Loucy (cell line): ENCODE measurements at regions not wholly inside any gene's neighbourhood (a gene's known extent, or its start where the extent isn't known, plus 50 kb on each side); places are given as distances from the start of the nearest gene placed in this dataset.

ENCODE experiments used
- H2AFZ ChIP-seq: fragments of 200-600 bp; sonication (generic); 2 replicates; pipeline ENCODE4 v1.6.0; 2016; ENCODE audit warnings: antibody characterized with exemption, mild to moderate bottlenecking, low read length, moderate library complexity
- H3F3A ChIP-seq: fragments of 200-600 bp; 2 replicates; pipeline ENCODE4 v1.6.0; 2016; ENCODE audit warnings: antibody characterized with exemption, low read depth, mild to moderate bottlenecking
- H3K27me3 ChIP-seq: fragments of 200-600 bp; sonication (generic); 2 replicates; pipeline ENCODE4 v1.6.1; 2014; ENCODE audit warnings: low read length, mild to moderate bottlenecking; ENCODE audit not compliant: insufficient read depth, poor library complexity, severe bottlenecking
- H3K36me3 ChIP-seq: fragments of 200-600 bp; sonication (generic); 2 replicates; pipeline ENCODE4 v1.6.1; 2016; ENCODE audit warnings: low read length; ENCODE audit not compliant: insufficient read depth
- H3K4me1 ChIP-seq: fragments of 200-600 bp; sonication (generic); 2 replicates; pipeline ENCODE4 v1.5.1; 2014; ENCODE audit warnings: low read length, mild to moderate bottlenecking; ENCODE audit not compliant: insufficient read depth, poor library complexity, severe bottlenecking
- H3K4me2 ChIP-seq: fragments of 200-600 bp; sonication (generic); 2 replicates; pipeline ENCODE4 v1.6.0; 2014; ENCODE audit warnings: antibody characterized with exemption, low read length, low read depth, mild to moderate bottlenecking; ENCODE audit not compliant: poor library complexity, severe bottlenecking
- H3K4me3 ChIP-seq: fragments of 200-600 bp; sonication (generic); 2 replicates; pipeline ENCODE4 v1.5.1; 2014; ENCODE audit warnings: low read length, mild to moderate bottlenecking, mixed read lengths; ENCODE audit not compliant: poor library complexity, severe bottlenecking
- H3K79me2 ChIP-seq: fragments of 200-600 bp; sonication (generic); 2 replicates; pipeline ENCODE4 v1.6.1; 2014; ENCODE audit warnings: low read length; ENCODE audit not compliant: insufficient read depth
- H3K9ac ChIP-seq: fragments of 200-600 bp; sonication (generic); 2 replicates; pipeline ENCODE4 v1.6.0; 2014; ENCODE audit warnings: mild to moderate bottlenecking, low read depth, low read length, moderate library complexity; ENCODE audit not compliant: poor library complexity, severe bottlenecking
- H3K9me2 ChIP-seq: fragments of 200-600 bp; sonication (generic); replicated peaks from 2 replicates; pipeline ENCODE4 v1.6.1; 2016; ENCODE audit warnings: low read depth, low read length, mixed read lengths
- H3K9me3 ChIP-seq: fragments of 200-600 bp; sonication (generic); 2 replicates; pipeline ENCODE4 v1.6.1; 2014; ENCODE audit warnings: mild to moderate bottlenecking, antibody characterized with exemption, low read length, low read depth; ENCODE audit not compliant: insufficient read depth
- H4K20me1 ChIP-seq: fragments of 200-600 bp; sonication (generic); 2 replicates; pipeline ENCODE4 v1.6.0; 2014; ENCODE audit warnings: antibody characterized with exemption, low read length, mild to moderate bottlenecking; ENCODE audit not compliant: insufficient read depth, poor library complexity, severe bottlenecking
- EZH2phosphoT487 ChIP-seq: fragments of 200-600 bp; IDR thresholded peaks from 2 replicates; pipeline ENCODE4 v1.6.1; 2018; ENCODE audit warnings: antibody characterized with exemption, mild to moderate bottlenecking, moderate library complexity, borderline replicate concordance
- TF ChIP-seq, protein P1 (sequence below): fragments of 200-600 bp; sonication (generic); conservative IDR thresholded peaks from 2 replicates; pipeline ENCODE4 v1.5.1; 2014; ENCODE audit warnings: mild to moderate bottlenecking, antibody characterized with exemption, low read length

DNA sequence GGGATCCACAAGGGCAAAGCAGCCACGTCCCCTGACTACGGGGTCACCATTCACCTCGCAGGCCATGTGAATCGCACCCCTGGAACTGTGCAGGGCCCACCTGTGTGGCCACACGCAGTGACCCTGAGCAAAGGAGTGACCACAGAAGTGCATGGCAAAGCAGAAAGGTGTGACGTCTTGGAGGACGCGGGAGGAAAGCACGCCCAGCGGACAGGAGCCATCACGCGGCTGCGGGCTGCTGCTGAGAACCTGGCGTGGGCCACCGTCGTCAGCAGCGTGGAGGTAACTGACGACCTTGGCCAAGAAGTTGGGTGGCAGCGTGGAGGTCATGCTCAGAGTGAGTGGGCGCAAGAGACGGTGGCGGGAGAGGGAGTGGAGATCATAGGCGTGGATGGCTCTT is 76.7 kb upstream of the C1orf174 start:
- Histone ChIP-seq H3K9ac (no peak overlapping the region), H3K36me3 (no peaks in the 10 kb centered on the region), H4K20me1 (no peaks in the 10 kb centered on the region), H3K4me2 (no peak overlapping the region), H3K27me3 (no peaks in the 10 kb centered on the region), H3F3A (no peaks in the 10 kb centered on the region), H2AFZ (no peak overlapping the region), H3K9me3 (peaks cover 6% of the 10 kb centered on the region; the same call in 1 of the 2 replicates), H3K4me3 (no peak overlapping the region), H3K4me1 (no peaks in the 10 kb centered on the region), H3K9me2 (no peaks in the 10 kb centered on the region), H3K79me2 (no peaks in the 10 kb centered on the region)
- TF ChIP-seq EZH2phosphoT487: no peak
- TF ChIP-seq, protein P1, sequence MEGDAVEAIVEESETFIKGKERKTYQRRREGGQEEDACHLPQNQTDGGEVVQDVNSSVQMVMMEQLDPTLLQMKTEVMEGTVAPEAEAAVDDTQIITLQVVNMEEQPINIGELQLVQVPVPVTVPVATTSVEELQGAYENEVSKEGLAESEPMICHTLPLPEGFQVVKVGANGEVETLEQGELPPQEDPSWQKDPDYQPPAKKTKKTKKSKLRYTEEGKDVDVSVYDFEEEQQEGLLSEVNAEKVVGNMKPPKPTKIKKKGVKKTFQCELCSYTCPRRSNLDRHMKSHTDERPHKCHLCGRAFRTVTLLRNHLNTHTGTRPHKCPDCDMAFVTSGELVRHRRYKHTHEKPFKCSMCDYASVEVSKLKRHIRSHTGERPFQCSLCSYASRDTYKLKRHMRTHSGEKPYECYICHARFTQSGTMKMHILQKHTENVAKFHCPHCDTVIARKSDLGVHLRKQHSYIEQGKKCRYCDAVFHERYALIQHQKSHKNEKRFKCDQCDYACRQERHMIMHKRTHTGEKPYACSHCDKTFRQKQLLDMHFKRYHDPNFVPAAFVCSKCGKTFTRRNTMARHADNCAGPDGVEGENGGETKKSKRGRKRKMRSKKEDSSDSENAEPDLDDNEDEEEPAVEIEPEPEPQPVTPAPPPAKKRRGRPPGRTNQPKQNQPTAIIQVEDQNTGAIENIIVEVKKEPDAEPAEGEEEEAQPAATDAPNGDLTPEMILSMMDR: no peak

DNA sequence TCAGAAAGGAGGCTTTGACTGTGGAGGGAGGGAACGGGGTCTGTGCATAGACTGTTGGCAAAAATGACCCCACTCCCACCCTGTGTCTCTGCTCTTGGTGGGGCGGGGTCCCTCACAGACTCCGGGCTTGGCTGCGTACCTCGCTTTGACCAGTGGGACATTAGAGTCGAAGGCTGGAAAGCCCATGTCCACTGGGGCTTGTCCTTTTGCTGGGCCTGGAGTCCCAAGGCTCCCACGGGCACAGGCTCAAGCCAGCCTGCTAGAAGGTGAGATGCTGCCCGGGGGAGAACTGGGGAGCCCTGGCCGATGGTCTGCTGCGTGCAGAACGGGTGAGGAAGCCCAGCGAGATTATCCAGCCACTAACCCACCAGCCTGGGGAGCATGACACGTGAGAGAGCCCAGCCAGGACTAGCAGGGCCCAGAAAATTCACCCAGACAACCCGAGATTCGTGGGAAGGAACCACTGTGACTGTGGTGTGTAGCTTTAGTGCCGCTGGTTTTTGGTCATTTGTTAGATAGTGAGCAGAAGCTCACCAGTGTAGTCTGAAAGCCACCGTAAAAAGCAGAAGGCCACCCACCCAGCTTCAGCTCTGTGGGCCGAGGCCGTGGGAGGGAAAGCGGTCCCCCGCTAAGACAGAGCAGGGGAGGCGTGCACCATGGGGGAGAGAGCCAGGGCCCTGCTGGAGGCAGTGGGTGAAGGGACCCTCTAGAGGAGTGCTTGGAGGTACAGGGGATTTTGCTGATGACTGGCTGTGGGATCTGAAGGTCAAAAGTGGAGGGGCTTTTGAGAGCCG is 78.3 kb upstream of the C1orf174 start:
- no peak overlapping the region for H3K9ac ChIP-seq
- H3K9me3 ChIP-seq: peaks cover 6% of the 10 kb centered on the region; the same call in 1 of the 2 replicates
- H2AFZ ChIP-seq: no peak overlapping the region
- H3K4me3 ChIP-seq: no peak overlapping the region
- no peaks in the 10 kb centered on the region for H3K27me3 ChIP-seq
- no peak overlapping the region for H3K4me2 ChIP-seq
- no peaks in the 10 kb centered on the region for H3K9me2 ChIP-seq
- H3K4me1 ChIP-seq: no peaks in the 10 kb centered on the region
- no peaks in the 10 kb centered on the region for H3F3A ChIP-seq
- H4K20me1 ChIP-seq: no peaks in the 10 kb centered on the region
- H3K36me3 ChIP-seq: no peaks in the 10 kb centered on the region
- no peaks in the 10 kb centered on the region for H3K79me2 ChIP-seq
- TF ChIP-seq EZH2phosphoT487: no peak
- TF ChIP-seq, protein P1: no peak

- H3K9me3 ChIP-seq: peaks cover 6% of the 10 kb centered on the region; the same call in 1 of the 2 replicates
- H3K27me3 ChIP-seq: no peaks in the 10 kb centered on the region
- no peaks in the 10 kb centered on the region for H3K36me3 ChIP-seq
- H3K4me1 ChIP-seq: no peaks in the 10 kb centered on the region
- H4K20me1 ChIP-seq: no peaks in the 10 kb centered on the region
- no peaks in the 10 kb centered on the region for H3K9me2 ChIP-seq
- H3K79me2 ChIP-seq: no peaks in the 10 kb centered on the region
- H3K4me2 ChIP-seq: no peak overlapping the region
- TF ChIP-seq EZH2phosphoT487: no peak
- TF ChIP-seq, protein P1: no peak
- no peak overlapping the region for H3K9ac ChIP-seq
- H3K4me3 ChIP-seq: no peak overlapping the region
- no peaks in the 10 kb centered on the region for H3F3A ChIP-seq
- H2AFZ ChIP-seq: no peak overlapping the region
Measured at GRCh38 chr1:3978990-3979325, 78.9 kb upstream of the C1orf174 start.
